ENCODE measurements at regions not wholly inside any gene's neighbourhood (a gene's known extent, or its start where the extent isn't known, plus 50 kb on each side); places are given as distances from the start of the nearest gene placed in this dataset.

- DNase-seq (ENCODE audit: insufficient read length, low spot score) (no peak), FAIRE-seq (no peak)
- TF ChIP-seq, protein P1, sequence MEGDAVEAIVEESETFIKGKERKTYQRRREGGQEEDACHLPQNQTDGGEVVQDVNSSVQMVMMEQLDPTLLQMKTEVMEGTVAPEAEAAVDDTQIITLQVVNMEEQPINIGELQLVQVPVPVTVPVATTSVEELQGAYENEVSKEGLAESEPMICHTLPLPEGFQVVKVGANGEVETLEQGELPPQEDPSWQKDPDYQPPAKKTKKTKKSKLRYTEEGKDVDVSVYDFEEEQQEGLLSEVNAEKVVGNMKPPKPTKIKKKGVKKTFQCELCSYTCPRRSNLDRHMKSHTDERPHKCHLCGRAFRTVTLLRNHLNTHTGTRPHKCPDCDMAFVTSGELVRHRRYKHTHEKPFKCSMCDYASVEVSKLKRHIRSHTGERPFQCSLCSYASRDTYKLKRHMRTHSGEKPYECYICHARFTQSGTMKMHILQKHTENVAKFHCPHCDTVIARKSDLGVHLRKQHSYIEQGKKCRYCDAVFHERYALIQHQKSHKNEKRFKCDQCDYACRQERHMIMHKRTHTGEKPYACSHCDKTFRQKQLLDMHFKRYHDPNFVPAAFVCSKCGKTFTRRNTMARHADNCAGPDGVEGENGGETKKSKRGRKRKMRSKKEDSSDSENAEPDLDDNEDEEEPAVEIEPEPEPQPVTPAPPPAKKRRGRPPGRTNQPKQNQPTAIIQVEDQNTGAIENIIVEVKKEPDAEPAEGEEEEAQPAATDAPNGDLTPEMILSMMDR (IDR thresholded peaks at IDR 0.05; ENCODE audit: insufficient read depth, missing control alignments) = no peak
These were observed 136.8 kb upstream of the USP25 start for GRCh38 chr21:15592957-15593356.

DNA sequence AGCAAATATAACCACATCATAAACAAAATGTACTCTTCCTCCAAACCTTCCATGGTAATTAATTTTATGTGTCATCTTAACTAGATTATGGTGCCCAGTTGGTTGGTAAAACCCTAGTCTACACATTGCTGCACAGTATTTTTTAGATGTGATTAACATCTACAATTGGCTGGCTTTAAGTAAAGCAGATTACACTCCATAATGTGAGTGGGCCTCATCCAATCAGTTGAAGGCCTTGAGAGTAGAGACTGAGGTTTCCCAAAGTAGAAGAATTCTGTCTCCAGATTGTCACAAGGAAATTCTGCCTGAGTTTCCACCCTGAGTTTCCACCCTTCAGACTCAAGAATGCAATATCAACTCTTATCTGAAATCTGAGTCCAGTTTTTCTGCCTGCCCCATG lies 128.4 kb upstream of the USP25 start:
- no peak for FAIRE-seq
- TF ChIP-seq, protein P1 (IDR thresholded peaks at IDR 0.05; ENCODE audit: insufficient read depth, missing control alignments) = no peak
- DNase-seq (ENCODE audit: insufficient read length, low spot score) = no peak

DNA sequence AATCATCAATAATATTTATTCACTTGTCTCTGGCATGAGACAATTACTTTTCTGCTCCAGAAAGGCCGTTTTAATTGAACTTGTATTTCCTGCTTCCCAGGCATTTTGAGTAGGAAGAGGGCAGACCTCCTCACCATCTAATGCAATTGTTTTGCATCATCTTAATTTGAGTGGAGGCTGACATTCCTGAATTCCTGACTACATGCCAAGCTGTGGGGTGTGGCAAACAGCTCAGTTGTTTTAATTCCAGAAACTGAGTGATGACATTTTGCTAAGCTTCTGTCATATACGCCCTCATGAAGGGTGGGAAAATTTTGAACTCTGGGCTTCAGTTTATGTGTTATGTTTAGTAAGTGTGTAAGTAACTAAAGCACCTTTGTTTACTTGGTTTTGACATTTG lies 125.4 kb upstream of the USP25 start:
- FAIRE-seq = no peak
- no peak for DNase-seq (ENCODE audit: insufficient read length, low spot score)
- TF ChIP-seq, protein P1 (IDR thresholded peaks at IDR 0.05; ENCODE audit: insufficient read depth, missing control alignments) = no peak

GRCh38 chr21:15614766-15615165 lies 115.0 kb upstream of the USP25 start:
- DNase-seq (ENCODE audit: insufficient read length, low spot score) (no peak), FAIRE-seq (no peak)
- TF ChIP-seq, protein P1 (IDR thresholded peaks at IDR 0.05; ENCODE audit: insufficient read depth, missing control alignments) = no peak

GRCh38 chr21:15616864-15617574 lies 112.8 kb upstream of the USP25 start:
- FAIRE-seq (no peak), DNase-seq (ENCODE audit: insufficient read length, low spot score) (no peak)
- TF ChIP-seq, protein P1 (IDR thresholded peaks at IDR 0.05; ENCODE audit: insufficient read depth, missing control alignments) = no peak

DNA sequence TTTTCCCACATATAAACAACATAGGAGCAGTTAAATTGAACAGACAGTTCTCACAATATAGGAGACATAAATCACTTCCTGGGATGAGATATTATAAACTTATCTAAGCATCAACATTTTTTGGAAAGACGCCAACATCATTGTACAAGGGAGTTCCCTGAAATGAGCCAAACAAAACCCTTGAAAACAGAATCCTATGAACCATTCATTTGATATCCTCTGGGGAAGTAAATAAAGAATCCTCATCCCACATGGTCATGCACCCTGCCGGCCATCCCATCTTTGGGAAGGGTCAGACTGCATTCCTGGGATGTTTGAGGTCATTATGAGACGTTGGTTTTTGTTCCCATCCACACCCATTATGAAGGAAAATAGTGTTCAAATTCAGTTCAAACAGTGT lies 111.8 kb upstream of the USP25 start:
- TF ChIP-seq, protein P1 (IDR thresholded peaks at IDR 0.05; ENCODE audit: insufficient read depth, missing control alignments) = no peak
- no peak for FAIRE-seq
- no peak for DNase-seq (ENCODE audit: insufficient read length, low spot score)

- DNase-seq (ENCODE audit: insufficient read length, low spot score) (no peak), FAIRE-seq (no peak)
- TF ChIP-seq, protein P1 (IDR thresholded peaks at IDR 0.05; ENCODE audit: insufficient read depth, missing control alignments) = no peak
These were observed 108.9 kb upstream of the USP25 start for GRCh38 chr21:15620892-15621291.

Data from D721Med (cell line).